ENCODE measurements at regions not wholly inside any gene's neighbourhood (a gene's known extent, or its start where the extent isn't known, plus 50 kb on each side); places are given as distances from the start of the nearest gene placed in this dataset.

- Histone ChIP-seq H3K36me3 (no peaks in the 10 kb centered on the region), H3K4me1 (peaks cover 0 to 18% (median 9%) of the 10 kb centered on the region in 4 donors), H3K27me3 (no peaks in the 10 kb centered on the region), H3K9me3 (no peaks in the 10 kb centered on the region), H3K27ac (no peak overlapping the region), H3K4me3 (no peak overlapping the region)
- intact Hi-C loops (cut with DNase I; ENCODE audit: low total_unique reads) (no loop called here), in situ Hi-C loops (cut with MboI; ENCODE audit: low pct_ligation_motif_present in 1 of 4, low pct_unique_long_range_greater_than_20kb in 1 of 4, low sequenced_read_pairs in 3 of 4) (loop anchor here in 1 of 4 donors (25.0 kb wide), 1 partner anchor 280 kb away; no protein-coding TSS in a partner anchor)
- TF ChIP-seq CTCF (IDR thresholded peaks at IDR 0.05) (no peak), POLR2AphosphoS5 (IDR thresholded peaks at IDR 0.05) (no peak), POLR2A (IDR thresholded peaks at IDR 0.05) (no peak), EP300 (IDR thresholded peaks at IDR 0.05; ENCODE audit: low read depth) (no peak)
- 79 to 83% methylated on average over 5 to 6 of the region's 6 CpGs for WGBS, 2 donors (ENCODE audit: low coverage in 1 of 2)
- DNase-seq: no peak
Observed at GRCh38 chr5:14006823-14007520, 62.5 kb upstream of the DNAH5 start.

- no peak for DNase-seq
- intact Hi-C loops (cut with DNase I; ENCODE audit: low total_unique reads): no loop called here
- Histone ChIP-seq H3K9me3 (no peaks in the 10 kb centered on the region), H3K27ac (no peak overlapping the region), H3K36me3 (no peaks in the 10 kb centered on the region), H3K4me1 (peaks cover 0 to 7% (median 0%) of the 10 kb centered on the region in 4 donors), H3K27me3 (no peaks in the 10 kb centered on the region), H3K4me3 (no peak overlapping the region)
- TF ChIP-seq POLR2A (IDR thresholded peaks at IDR 0.05) (no peak), CTCF (IDR thresholded peaks at IDR 0.05) (no peak), POLR2AphosphoS5 (IDR thresholded peaks at IDR 0.05) (no peak), EP300 (IDR thresholded peaks at IDR 0.05; ENCODE audit: low read depth) (no peak)
- 81 to 86% methylated on average over 6 of the region's 6 CpGs for WGBS, 2 donors (ENCODE audit: low coverage in 1 of 2)
- in situ Hi-C loops (cut with MboI; ENCODE audit: low pct_ligation_motif_present in 1 of 4, low pct_unique_long_range_greater_than_20kb in 1 of 4, low sequenced_read_pairs in 3 of 4): loop anchor here in 1 of 4 donors (25.0 kb wide), 1 partner anchor 283 kb away; no protein-coding TSS in a partner anchor
Observed at GRCh38 chr5:14004598-14005394, 60.3 kb upstream of the DNAH5 start.

- no peaks in the 10 kb centered on the region for H3K27me3 ChIP-seq
- no peak for DNase-seq
- H3K4me1 ChIP-seq: peaks cover 0 to under 1% (median 0%) of the 10 kb centered on the region in 4 donors
- WGBS, 2 donors (ENCODE audit: low coverage in 1 of 2): 74 to 81% methylated on average over 4 of the region's 4 CpGs
- in situ Hi-C loops (cut with MboI; ENCODE audit: low pct_ligation_motif_present in 1 of 4, low pct_unique_long_range_greater_than_20kb in 1 of 4, low sequenced_read_pairs in 3 of 4) (loop anchor here in 1 of 4 donors (25.0 kb wide), 1 partner anchor 283 kb away; no protein-coding TSS in a partner anchor), intact Hi-C loops (cut with DNase I; ENCODE audit: low total_unique reads) (no loop called here)
- H3K4me3 ChIP-seq: no peak overlapping the region
- H3K27ac ChIP-seq: no peak overlapping the region
- no peak for TF ChIP-seq POLR2A (IDR thresholded peaks at IDR 0.05)
- H3K36me3 ChIP-seq: no peaks in the 10 kb centered on the region
- no peaks in the 10 kb centered on the region for H3K9me3 ChIP-seq
Observed at GRCh38 chr5:14003936-14004335, 59.4 kb upstream of the DNAH5 start.

DNA sequence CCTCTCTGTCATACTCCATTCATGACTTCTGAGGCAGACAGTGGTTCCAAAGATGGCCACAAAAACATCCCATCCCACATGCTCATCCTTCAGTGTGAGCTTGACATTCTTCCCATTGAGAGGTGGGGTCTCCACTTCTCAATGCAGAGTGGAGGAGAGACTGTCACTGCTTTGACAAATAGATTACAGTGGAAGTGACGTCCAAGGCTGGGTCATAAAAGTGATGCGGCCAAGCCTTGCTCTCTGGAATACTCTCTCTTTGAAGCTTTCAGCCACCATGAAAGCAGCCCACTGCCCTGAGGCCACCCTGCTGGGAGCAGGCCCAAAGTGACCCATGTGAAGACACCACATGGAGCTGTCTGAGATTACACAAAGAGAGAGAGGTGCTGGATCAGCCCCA is 59.0 kb upstream of the DNAH5 start:
- H3K4me3 ChIP-seq: no peak overlapping the region
- no peaks in the 10 kb centered on the region for H3K9me3 ChIP-seq
- DNase-seq: no peak
- no peaks in the 10 kb centered on the region for H3K27me3 ChIP-seq
- intact Hi-C loops (cut with DNase I; ENCODE audit: low total_unique reads) (no loop called here), in situ Hi-C loops (cut with MboI; ENCODE audit: low pct_ligation_motif_present in 1 of 4, low pct_unique_long_range_greater_than_20kb in 1 of 4, low sequenced_read_pairs in 3 of 4) (loop anchor here in 1 of 4 donors (25.0 kb wide), 1 partner anchor 284 kb away; no protein-coding TSS in a partner anchor)
- no peak overlapping the region for H3K27ac ChIP-seq
- H3K4me1 ChIP-seq: no peaks in the 10 kb centered on the region
- H3K36me3 ChIP-seq: no peaks in the 10 kb centered on the region
- 93% methylated on average over 2 of the region's 2 CpGs; no CpG with 5 or more reads in 1 of the 2 donors for WGBS, 2 donors (ENCODE audit: low coverage in 1 of 2)
- no peak for TF ChIP-seq CTCF (IDR thresholded peaks at IDR 0.05)
- no peak for TF ChIP-seq POLR2A (IDR thresholded peaks at IDR 0.05)
- no peak for TF ChIP-seq POLR2AphosphoS5 (IDR thresholded peaks at IDR 0.05)
- no peak for TF ChIP-seq EP300 (IDR thresholded peaks at IDR 0.05; ENCODE audit: low read depth)

All from transverse colon (tissue), 4 donors.